Testis (tissue), 2 donors: ENCODE measurements at regions not wholly inside any gene's neighbourhood (a gene's known extent, or its start where the extent isn't known, plus 50 kb on each side); places are given as distances from the start of the nearest gene placed in this dataset.

Experiments
- POLR2A ChIP-seq: fragments of 450-650 bp; IDR thresholded peaks from one replicate; pipeline ENCODE4 v1.6.1; 2017; ENCODE audit warnings: antibody characterized with exemption, mild to moderate bottlenecking, moderate library complexity
- TF ChIP-seq, protein P1 (sequence below), 3 experiments: fragments of 450-650 bp in 2 of 3; fragments of 200-600 bp in 1 of 3; sonication (generic) in 1 of 3; IDR thresholded peaks; one replicate each; pipeline ENCODE4 v1.5.1; 2016 to 2019; ENCODE audit warnings: antibody characterized with exemption in 3 of 3, mild to moderate bottlenecking in 2 of 3, moderate library complexity in 1 of 3

DNA sequence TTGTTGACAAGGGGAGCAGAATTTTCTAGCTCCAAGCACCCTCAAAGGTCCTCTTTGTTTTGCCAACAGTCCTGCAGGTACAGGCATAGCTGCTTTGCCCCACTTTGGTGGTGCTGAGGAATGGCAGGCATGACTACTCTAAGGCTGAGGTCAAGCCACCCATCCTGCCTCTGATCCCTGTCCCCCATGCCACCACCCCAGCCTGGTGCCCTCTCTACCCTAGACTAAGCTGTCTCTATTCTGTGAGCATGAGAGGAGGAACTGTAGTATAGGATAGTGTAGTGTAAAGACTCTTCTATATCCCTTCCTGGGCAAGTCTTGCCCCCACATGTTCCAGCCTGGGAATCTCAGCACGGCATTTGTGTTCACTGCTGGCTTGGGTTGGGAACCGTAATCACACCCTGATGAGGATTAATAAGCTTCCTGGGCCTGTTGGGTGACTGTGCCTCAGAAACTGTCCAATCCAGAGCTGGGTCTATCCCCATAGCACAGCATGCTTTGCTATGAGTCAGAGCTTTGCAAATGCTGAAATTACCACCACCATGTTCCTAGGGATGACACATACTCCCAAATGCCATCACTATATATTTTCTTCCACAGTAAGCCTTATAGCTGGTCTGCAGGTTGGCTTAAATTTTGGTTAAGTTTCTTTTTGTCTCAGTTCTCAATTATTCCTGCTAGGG lies 105.7 kb upstream of the PPP2R5A start:
- TF ChIP-seq, protein P1, sequence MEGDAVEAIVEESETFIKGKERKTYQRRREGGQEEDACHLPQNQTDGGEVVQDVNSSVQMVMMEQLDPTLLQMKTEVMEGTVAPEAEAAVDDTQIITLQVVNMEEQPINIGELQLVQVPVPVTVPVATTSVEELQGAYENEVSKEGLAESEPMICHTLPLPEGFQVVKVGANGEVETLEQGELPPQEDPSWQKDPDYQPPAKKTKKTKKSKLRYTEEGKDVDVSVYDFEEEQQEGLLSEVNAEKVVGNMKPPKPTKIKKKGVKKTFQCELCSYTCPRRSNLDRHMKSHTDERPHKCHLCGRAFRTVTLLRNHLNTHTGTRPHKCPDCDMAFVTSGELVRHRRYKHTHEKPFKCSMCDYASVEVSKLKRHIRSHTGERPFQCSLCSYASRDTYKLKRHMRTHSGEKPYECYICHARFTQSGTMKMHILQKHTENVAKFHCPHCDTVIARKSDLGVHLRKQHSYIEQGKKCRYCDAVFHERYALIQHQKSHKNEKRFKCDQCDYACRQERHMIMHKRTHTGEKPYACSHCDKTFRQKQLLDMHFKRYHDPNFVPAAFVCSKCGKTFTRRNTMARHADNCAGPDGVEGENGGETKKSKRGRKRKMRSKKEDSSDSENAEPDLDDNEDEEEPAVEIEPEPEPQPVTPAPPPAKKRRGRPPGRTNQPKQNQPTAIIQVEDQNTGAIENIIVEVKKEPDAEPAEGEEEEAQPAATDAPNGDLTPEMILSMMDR (IDR thresholded peaks at IDR 0.05), result no peak
- no peak for TF ChIP-seq POLR2A
